ENCODE measurements at regions not wholly inside any gene's neighbourhood (a gene's known extent, or its start where the extent isn't known, plus 50 kb on each side); places are given as distances from the start of the nearest gene placed in this dataset.

GRCh38 chr6:125451750-125452149 is 150.0 kb upstream of the HDDC2 start:
- TF ChIP-seq EP300 (IDR thresholded peaks at IDR 0.05; ENCODE audit: low read depth) (no peak), POLR2AphosphoS5 (IDR thresholded peaks at IDR 0.05) (no peak), POLR2A (IDR thresholded peaks at IDR 0.05) (no peak)
- TF ChIP-seq, protein P1, sequence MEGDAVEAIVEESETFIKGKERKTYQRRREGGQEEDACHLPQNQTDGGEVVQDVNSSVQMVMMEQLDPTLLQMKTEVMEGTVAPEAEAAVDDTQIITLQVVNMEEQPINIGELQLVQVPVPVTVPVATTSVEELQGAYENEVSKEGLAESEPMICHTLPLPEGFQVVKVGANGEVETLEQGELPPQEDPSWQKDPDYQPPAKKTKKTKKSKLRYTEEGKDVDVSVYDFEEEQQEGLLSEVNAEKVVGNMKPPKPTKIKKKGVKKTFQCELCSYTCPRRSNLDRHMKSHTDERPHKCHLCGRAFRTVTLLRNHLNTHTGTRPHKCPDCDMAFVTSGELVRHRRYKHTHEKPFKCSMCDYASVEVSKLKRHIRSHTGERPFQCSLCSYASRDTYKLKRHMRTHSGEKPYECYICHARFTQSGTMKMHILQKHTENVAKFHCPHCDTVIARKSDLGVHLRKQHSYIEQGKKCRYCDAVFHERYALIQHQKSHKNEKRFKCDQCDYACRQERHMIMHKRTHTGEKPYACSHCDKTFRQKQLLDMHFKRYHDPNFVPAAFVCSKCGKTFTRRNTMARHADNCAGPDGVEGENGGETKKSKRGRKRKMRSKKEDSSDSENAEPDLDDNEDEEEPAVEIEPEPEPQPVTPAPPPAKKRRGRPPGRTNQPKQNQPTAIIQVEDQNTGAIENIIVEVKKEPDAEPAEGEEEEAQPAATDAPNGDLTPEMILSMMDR (IDR thresholded peaks at IDR 0.05) = no peak

All from transverse colon (tissue), 4 donors.